Epithelial cell of esophagus (primary cell): ENCODE measurements at regions not wholly inside any gene's neighbourhood (a gene's known extent, or its start where the extent isn't known, plus 50 kb on each side); places are given as distances from the start of the nearest gene placed in this dataset.
"Not testable (repeated sequence)": the region's sequence is repeated elsewhere in the genome, so short reads cannot be mapped to it uniquely, and the experiment has no call there.

Experiments used
- DNase-seq: peaks from one replicate; pipeline ENCODE4 v3.0.0; 2010; ENCODE audit warnings: low read depth
- H3K4me3 ChIP-seq: 2 replicates; pipeline ENCODE4 v1.5.1; 2011; ENCODE audit warnings: mild to moderate bottlenecking, low read length, control low read depth
- TF ChIP-seq, protein P1 (sequence below): IDR thresholded peaks from 2 replicates; pipeline ENCODE4 v1.5.1; 2011; ENCODE audit warnings: low read depth, mild to moderate bottlenecking, low read length, control low read depth, inconsistent platforms; ENCODE audit not compliant: insufficient read depth; ENCODE audit errors: missing control alignments

- TF ChIP-seq, protein P1, sequence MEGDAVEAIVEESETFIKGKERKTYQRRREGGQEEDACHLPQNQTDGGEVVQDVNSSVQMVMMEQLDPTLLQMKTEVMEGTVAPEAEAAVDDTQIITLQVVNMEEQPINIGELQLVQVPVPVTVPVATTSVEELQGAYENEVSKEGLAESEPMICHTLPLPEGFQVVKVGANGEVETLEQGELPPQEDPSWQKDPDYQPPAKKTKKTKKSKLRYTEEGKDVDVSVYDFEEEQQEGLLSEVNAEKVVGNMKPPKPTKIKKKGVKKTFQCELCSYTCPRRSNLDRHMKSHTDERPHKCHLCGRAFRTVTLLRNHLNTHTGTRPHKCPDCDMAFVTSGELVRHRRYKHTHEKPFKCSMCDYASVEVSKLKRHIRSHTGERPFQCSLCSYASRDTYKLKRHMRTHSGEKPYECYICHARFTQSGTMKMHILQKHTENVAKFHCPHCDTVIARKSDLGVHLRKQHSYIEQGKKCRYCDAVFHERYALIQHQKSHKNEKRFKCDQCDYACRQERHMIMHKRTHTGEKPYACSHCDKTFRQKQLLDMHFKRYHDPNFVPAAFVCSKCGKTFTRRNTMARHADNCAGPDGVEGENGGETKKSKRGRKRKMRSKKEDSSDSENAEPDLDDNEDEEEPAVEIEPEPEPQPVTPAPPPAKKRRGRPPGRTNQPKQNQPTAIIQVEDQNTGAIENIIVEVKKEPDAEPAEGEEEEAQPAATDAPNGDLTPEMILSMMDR, result no peak
- H3K4me3 ChIP-seq, result no peak overlapping the region
- DNase-seq, result no peak
Measured at GRCh38 chr4:158356301-158356700, 146.0 kb downstream of the TMEM144 start.

DNA sequence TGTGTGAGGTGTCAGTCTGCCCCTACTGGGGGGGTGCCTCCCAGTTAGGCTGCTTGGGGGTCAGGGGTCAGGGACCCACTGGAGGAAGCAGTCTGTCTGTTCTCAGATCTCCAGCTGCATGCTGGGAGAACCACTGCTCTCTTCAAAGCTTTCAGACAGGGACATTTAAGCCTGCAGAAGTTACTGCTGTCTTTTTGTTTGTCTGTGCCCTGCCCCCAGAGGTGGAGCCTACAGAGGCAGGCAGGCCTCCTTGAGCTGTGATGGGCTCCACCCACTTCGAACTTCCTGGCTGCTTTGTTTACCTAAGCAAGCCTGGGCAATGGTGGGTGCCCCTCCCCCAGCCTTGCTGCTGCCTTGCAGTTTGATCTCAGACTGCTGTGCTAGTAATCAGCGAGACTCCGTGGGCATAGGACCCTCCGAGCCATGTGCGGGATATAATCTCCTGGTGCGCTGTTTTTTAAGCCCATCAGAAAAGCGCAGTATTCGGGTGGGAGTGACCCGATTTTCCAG lies 153.7 kb upstream of the RXFP1 start:
- H3K4me3 ChIP-seq, DNase-seq: not testable (repeated sequence)

DNA sequence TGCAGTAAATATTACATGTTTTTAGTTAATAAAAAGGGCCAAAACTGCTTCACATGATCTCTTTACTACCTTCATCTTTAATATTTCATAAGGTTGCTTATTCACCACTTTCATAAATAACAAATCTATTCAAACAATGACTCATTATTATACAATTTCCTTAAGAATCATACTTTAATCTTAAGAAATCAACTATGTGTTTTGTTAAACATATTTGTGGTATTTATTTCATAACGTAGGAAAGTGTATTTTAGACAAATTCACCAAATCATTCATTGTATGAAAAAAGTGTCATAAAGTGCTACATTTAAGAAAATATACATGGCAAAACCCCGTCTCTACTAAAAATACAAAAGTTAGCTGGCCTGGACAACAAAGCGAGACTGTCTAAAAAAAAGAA lies 150.5 kb upstream of the RXFP1 start:
- DNase-seq, result peak; percentile 51
- H3K4me3 ChIP-seq, result no peak overlapping the region
- TF ChIP-seq, protein P1, result no peak

DNA sequence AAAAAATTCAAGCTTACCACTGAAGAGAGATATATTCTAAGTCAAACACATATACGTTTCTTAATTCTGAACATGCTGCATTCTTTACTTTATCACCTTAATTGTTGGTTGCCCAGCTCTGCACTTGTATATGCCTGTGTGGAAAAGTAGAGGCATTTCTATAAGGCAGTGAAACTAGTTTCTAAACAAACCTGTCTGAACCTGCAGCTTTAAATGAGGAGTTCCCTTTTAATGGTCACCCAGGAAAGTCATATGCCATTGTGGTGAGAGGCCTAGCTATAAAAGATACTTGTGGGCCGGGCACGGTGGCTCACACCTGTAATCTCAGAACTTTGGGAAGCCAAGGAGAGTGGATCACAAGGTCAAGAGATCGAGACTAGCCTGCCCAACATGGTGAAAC lies 147.4 kb upstream of the RXFP1 start:
- no peak overlapping the region for H3K4me3 ChIP-seq
- DNase-seq, result peak; percentile 87
- TF ChIP-seq, protein P1, result no peak

DNA sequence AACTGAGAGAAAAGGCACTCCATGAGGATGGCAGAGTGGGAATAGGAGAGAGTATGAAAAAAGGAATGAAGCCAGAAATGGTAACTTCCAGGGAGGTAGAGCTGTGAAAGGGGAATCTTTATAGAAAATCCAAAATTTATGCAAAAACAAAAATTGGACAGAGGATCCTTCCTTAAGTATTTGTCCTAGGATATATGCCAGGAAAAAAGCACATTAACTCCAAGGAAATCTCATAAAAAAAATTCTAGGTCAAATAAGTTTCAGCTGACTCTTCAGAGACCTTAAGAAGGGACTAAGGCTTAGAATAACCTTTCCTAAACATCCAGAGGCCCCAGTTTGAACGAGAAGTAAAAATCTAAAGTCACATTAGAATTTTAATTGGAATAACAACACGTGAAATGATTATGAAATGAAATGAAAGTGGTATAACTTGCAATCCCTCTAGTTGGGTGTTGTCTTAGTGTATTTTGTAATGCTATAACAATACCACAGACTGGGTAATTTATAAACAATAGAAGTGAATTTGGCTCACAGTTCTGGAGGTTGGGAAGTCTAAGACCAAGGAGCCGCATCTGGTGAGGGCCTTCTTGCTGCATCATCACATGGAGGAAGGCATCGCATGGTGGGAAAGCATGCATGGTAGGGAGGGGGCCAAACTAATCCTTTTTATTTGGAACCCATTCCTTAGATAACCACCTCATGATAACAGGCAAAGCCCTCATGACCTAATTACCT lies 145.4 kb upstream of the RXFP1 start:
- TF ChIP-seq, protein P1, result no peak

DNA sequence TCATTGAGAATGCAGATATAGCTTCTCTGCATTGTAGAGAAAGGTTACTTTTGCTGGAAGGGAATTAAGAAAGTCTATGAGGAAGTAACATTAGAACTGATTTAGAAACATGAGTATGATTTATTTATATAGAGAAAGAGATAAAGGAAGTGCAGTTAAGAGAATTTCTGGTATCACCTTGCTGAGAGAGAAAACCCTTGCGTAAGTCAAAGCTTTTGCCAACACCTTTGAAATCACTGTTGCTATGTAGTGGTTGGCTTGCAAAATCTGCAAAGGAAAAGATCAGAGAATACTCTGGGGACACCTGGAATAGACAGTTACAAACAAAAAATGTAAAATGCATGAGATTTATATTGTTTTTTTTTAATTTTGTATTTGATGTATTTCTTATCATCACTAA lies 137.3 kb upstream of the RXFP1 start:
- TF ChIP-seq, protein P1, result no peak
- no peak overlapping the region for H3K4me3 ChIP-seq
- DNase-seq, result peak; percentile 33

More for the DNA sequence above, 145.4 kb upstream of the RXFP1 start:
- H3K4me3 ChIP-seq, result no peak overlapping the region
- peak; percentile 14 for DNase-seq

GRCh38 chr4:158395343-158395742 lies 126.3 kb upstream of the RXFP1 start:
- TF ChIP-seq, protein P1, result no peak
- H3K4me3 ChIP-seq, result no peak overlapping the region
- no peak for DNase-seq
